ENCODE measurements at regions not wholly inside any gene's neighbourhood (a gene's known extent, or its start where the extent isn't known, plus 50 kb on each side); places are given as distances from the start of the nearest gene placed in this dataset.

- TF ChIP-seq, protein P1, sequence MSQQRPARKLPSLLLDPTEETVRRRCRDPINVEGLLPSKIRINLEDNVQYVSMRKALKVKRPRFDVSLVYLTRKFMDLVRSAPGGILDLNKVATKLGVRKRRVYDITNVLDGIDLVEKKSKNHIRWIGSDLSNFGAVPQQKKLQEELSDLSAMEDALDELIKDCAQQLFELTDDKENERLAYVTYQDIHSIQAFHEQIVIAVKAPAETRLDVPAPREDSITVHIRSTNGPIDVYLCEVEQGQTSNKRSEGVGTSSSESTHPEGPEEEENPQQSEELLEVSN (IDR thresholded peaks at IDR 0.05; ENCODE audit: borderline replicate concordance, low read depth): no peak
- no peak for TF ChIP-seq JUN (IDR thresholded peaks at IDR 0.05)
These were observed 130.1 kb upstream of the ZNF608 start (continued) for GRCh38 chr5:124876566-124876965.

DNA sequence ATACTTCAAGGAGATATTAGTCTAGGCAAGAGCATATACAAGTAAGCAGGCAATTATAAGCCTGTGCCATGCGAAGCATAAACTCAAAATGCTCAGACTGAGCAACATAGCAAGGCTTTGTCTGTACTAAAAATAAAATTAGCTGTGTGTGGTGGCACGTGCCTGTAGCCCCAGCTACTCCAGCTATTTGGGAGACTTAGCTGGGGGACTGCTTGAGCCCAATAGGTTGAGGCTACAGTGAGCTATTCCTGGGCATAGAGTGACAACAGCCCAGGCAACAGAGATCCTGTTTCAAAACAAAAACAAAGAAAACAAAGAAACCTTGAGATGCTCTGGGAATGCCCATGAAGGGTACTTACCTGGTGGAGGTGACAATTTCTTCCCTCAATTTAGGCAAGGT is 130.5 kb upstream of the ZNF608 start:
- POLR2A ChIA-PET: no interaction called here
- DNase-seq (ENCODE audit: low read depth in 1 of 2, low spot score in 1 of 2): no peak
- WGBS (ENCODE audit: missing lambda C conversion rate): 47% methylated on average over 2 of the region's 2 CpGs
- no peak for TF ChIP-seq HOXB5 (CRISPR knock-in tag; IDR thresholded peaks at IDR 0.05)
- Histone ChIP-seq H3K9me3 (no peaks in the 10 kb centered on the region), H3K4me2 (no peak overlapping the region), H3K4me3 (no peak overlapping the region), H3K27ac (no peak overlapping the region), H3K4me1 (no peaks in the 10 kb centered on the region)
- CTCF ChIA-PET: no interaction called here
- peak in 1 of 2 experiments; percentile 19; a peak in 1 of 6 replicates for ATAC-seq
- FAIRE-seq: no peak

- no peak for TF ChIP-seq RFX5 (IDR thresholded peaks at IDR 0.05)
- no peak for TF ChIP-seq RAD21 (conservative IDR thresholded peaks at IDR 0.05 in 1 of 2, IDR thresholded peaks at IDR 0.05 in 1 of 2)
- no peak for TF ChIP-seq TP53 (CRISPR knock-in tag; IDR thresholded peaks at IDR 0.05)
- no peak for TF ChIP-seq USF2 (IDR thresholded peaks at IDR 0.05)
- no peak for TF ChIP-seq ZSCAN20 (CRISPR knock-in tag; IDR thresholded peaks at IDR 0.05)
- no peak for TF ChIP-seq CHD2 (IDR thresholded peaks at IDR 0.05; ENCODE audit: low read length, partially characterized antibody)
- TF ChIP-seq CBX2 (IDR thresholded peaks at IDR 0.05; ENCODE audit: borderline replicate concordance, low read depth): no peak
- TF ChIP-seq, protein P1 (IDR thresholded peaks at IDR 0.05; ENCODE audit: borderline replicate concordance, low read depth): no peak
- no peak for TF ChIP-seq POLR2AphosphoS2 (conservative IDR thresholded peaks at IDR 0.05; ENCODE audit: low read length)
- no peak for TF ChIP-seq JUNB (IDR thresholded peaks at IDR 0.05)
- TF ChIP-seq, protein P2, sequence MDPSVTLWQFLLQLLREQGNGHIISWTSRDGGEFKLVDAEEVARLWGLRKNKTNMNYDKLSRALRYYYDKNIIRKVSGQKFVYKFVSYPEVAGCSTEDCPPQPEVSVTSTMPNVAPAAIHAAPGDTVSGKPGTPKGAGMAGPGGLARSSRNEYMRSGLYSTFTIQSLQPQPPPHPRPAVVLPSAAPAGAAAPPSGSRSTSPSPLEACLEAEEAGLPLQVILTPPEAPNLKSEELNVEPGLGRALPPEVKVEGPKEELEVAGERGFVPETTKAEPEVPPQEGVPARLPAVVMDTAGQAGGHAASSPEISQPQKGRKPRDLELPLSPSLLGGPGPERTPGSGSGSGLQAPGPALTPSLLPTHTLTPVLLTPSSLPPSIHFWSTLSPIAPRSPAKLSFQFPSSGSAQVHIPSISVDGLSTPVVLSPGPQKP (IDR thresholded peaks at IDR 0.05; ENCODE audit: low read depth, low read length): no peak
- no peak for TF ChIP-seq EP300 (IDR thresholded peaks at IDR 0.05)
- TF ChIP-seq, protein P3, sequence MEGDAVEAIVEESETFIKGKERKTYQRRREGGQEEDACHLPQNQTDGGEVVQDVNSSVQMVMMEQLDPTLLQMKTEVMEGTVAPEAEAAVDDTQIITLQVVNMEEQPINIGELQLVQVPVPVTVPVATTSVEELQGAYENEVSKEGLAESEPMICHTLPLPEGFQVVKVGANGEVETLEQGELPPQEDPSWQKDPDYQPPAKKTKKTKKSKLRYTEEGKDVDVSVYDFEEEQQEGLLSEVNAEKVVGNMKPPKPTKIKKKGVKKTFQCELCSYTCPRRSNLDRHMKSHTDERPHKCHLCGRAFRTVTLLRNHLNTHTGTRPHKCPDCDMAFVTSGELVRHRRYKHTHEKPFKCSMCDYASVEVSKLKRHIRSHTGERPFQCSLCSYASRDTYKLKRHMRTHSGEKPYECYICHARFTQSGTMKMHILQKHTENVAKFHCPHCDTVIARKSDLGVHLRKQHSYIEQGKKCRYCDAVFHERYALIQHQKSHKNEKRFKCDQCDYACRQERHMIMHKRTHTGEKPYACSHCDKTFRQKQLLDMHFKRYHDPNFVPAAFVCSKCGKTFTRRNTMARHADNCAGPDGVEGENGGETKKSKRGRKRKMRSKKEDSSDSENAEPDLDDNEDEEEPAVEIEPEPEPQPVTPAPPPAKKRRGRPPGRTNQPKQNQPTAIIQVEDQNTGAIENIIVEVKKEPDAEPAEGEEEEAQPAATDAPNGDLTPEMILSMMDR (IDR thresholded peaks at IDR 0.05): no peak
- TF ChIP-seq NPAS2 (CRISPR knock-in tag; IDR thresholded peaks at IDR 0.05; ENCODE audit: borderline replicate concordance): no peak
- TF ChIP-seq PHF8 (IDR thresholded peaks at IDR 0.05; ENCODE audit: borderline replicate concordance, low read depth): no peak
- no peak for TF ChIP-seq HOXB13 (CRISPR knock-in tag; IDR thresholded peaks at IDR 0.05; ENCODE audit: low read depth)
- no peak for TF ChIP-seq KDM1A (IDR thresholded peaks at IDR 0.05; ENCODE audit: low read depth)
- TF ChIP-seq POLR2A (IDR thresholded peaks at IDR 0.05; ENCODE audit: low read length): no peak
- TF ChIP-seq HDAC2 (IDR thresholded peaks at IDR 0.05): no peak
- TF ChIP-seq, protein P4, sequence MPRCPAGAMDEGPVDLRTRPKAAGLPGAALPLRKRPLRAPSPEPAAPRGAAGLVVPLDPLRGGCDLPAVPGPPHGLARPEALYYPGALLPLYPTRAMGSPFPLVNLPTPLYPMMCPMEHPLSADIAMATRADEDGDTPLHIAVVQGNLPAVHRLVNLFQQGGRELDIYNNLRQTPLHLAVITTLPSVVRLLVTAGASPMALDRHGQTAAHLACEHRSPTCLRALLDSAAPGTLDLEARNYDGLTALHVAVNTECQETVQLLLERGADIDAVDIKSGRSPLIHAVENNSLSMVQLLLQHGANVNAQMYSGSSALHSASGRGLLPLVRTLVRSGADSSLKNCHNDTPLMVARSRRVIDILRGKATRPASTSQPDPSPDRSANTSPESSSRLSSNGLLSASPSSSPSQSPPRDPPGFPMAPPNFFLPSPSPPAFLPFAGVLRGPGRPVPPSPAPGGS (IDR thresholded peaks at IDR 0.05): no peak
- DNase-seq (ENCODE audit: low read depth in 1 of 2, low spot score in 1 of 2) (no peak), FAIRE-seq (no peak), ATAC-seq (no peak)
- Histone ChIP-seq H3K27ac (no peak overlapping the region), H3K4me1 (no peaks in the 10 kb centered on the region), H3K4me2 (no peak overlapping the region), H3K4me3 (no peak overlapping the region), H3K9me3 (no peaks in the 10 kb centered on the region)
- 76% methylated on average over 7 of the region's 7 CpGs for WGBS (ENCODE audit: missing lambda C conversion rate)
- ChIA-PET CTCF (interaction anchor here (0.6 kb wide), 1 partner anchor 49 kb away, joined by 3 read pairs; no protein-coding TSS in a partner anchor), POLR2A (no interaction called here)
These were observed 131.2 kb upstream of the ZNF608 start for GRCh38 chr5:124877501-124878146.
